ENCODE measurements at regions not wholly inside any gene's neighbourhood (a gene's known extent, or its start where the extent isn't known, plus 50 kb on each side); places are given as distances from the start of the nearest gene placed in this dataset.

DNA sequence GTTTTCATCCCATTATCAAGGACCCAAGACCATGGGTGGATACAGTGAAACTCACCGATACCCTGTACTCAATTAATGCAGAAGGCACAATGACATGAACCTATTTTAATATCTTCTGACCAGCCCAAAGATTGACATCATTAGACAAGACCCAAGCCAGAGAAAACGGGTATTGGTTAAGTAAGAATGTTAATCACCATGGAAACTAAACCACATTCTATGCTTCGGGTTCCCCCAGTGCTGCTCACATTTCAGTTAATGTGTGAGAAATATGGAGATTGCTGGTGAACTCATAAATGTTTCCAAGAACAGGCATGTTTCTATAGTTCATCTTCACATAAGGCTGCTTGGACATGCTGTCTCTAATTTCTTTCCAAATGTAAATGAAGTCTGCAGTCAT is 77.0 kb downstream of the IRX2 start:
- FAIRE-seq, result no peak
- no peak for TF ChIP-seq POLR2A (IDR thresholded peaks at IDR 0.05; ENCODE audit: low read depth, low read length)
- no peak for DNase-seq (ENCODE audit: insufficient read length, low spot score)

DNA sequence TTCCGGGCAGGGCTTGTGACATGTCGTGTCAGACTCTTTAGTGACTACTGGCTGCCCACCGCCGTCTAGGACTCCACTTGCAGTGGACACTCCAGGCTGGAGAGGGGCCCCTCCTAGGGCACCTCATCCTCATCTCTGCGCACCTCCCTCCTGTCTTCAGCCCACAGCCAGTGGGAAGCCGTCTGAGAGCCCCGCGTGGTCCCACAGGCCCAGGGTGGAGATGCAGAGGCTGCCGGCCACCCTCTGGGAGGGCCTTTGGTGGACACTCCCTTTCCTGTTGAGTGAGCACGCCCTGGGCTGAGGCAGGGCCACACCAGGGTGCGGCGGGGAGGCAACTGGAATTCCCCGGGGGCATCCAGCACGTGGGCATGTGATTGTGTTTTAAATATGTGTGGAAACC is 80.5 kb downstream of the IRX2 start:
- DNase-seq (ENCODE audit: insufficient read length, low spot score), result no peak
- TF ChIP-seq POLR2A (IDR thresholded peaks at IDR 0.05; ENCODE audit: low read depth, low read length), result no peak
- no peak for FAIRE-seq

DNA sequence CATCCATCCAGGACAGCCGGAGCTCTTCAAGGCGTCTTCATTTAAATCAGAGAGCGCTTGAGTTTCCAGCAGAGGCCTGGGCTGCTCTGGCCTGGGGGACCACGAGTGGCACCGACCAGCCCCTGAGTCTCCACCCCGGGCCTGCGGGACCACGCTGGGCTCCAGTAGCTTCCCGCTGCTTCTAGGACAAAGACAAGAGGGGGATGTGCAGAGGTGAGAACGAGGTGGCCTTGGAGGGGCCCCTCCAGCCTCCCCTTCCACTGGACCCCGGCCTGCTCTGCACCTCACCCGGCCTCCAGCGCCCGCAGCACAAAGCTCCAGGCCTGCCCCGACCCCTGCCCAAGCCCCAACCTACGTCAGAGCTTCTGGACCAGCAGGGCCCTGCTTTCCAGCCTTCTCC is 81.6 kb downstream of the IRX2 start:
- FAIRE-seq (no peak), DNase-seq (ENCODE audit: insufficient read length, low spot score) (no peak)
- TF ChIP-seq POLR2A (IDR thresholded peaks at IDR 0.05; ENCODE audit: low read depth, low read length), result no peak

DNA sequence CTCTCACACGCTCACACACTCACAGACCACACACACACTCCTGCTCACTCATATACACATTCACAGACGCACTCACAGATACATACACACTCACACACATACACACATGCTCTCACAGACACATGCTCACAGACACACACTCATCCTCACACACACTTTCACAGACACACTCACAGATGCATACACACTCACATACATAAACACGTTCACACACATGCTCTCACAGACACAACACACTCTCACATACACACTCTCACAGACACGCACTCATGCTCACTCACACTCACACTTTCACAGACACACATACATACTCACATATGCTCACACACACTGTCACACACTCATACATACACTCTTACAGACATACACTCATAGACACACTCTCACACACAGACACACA is 82.2 kb downstream of the IRX2 start:
- no peak for FAIRE-seq
- DNase-seq (ENCODE audit: insufficient read length, low spot score), result no peak
- TF ChIP-seq POLR2A (IDR thresholded peaks at IDR 0.05; ENCODE audit: low read depth, low read length), result no peak

DNA sequence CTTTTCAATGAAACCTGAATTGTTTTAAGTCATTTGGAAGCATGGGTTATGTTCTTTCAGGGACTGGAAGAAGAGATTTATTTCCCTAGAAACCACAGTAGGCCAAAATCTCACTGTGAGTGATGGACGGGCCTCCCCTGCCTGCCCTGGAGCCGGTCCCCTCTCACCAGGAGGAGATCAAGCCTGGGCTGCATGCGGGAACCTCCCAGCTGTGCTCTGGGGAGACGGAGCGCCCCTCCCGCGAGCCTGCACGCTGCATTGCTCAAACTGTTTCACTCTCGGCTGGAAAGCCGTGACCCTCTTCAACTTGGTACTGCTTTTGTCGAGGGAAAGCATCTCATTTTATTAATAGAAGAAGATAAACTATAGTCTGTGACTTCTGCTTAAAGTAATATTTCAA is 85.4 kb downstream of the IRX2 start:
- TF ChIP-seq POLR2A (IDR thresholded peaks at IDR 0.05; ENCODE audit: low read depth, low read length), result no peak
- DNase-seq (ENCODE audit: insufficient read length, low spot score) (no peak), FAIRE-seq (no peak)

DNA sequence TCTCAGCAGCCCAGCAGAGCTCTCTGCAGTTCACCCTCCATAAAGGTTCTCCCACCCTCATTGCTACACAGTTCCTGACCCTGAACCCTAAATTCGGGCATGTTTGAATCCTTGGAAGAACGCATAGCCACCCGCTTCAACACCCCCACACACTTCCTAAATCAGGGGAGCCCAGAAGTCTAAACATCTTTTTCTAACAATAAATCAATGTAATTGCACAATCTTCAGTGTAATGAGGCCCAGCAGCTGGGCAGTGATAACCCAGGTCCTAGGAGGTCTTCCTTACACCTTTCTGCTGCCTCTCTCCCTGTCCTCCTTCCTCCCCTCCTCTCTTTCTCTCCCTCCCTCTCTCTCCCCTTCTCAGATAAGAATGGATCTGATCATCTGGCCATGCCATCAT is 88.0 kb downstream of the IRX2 start:
- no peak for FAIRE-seq
- DNase-seq (ENCODE audit: insufficient read length, low spot score), result no peak
- TF ChIP-seq POLR2A (IDR thresholded peaks at IDR 0.05; ENCODE audit: low read depth, low read length), result no peak

DNA sequence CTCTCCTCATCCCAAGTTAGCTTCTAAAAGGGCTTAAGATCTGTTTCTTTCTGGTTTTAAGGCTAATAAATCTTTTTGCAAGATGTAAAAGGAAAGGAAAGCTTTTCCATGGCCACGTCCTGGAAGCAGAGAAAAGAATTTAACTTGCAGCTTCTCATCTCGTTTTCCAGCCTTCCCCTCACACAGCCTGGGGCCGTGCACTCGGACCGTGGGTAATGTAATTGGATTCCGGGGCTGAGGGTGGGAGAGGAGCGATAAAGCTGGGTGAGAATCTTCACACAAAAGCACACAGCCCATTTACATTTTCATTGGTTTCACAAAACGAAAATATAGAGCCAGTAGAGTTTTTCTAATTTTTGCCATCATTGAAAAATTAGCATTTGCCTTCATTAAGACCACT is 91.2 kb downstream of the IRX2 start:
- no peak for TF ChIP-seq POLR2A (IDR thresholded peaks at IDR 0.05; ENCODE audit: low read depth, low read length)
- FAIRE-seq, result no peak

DNA sequence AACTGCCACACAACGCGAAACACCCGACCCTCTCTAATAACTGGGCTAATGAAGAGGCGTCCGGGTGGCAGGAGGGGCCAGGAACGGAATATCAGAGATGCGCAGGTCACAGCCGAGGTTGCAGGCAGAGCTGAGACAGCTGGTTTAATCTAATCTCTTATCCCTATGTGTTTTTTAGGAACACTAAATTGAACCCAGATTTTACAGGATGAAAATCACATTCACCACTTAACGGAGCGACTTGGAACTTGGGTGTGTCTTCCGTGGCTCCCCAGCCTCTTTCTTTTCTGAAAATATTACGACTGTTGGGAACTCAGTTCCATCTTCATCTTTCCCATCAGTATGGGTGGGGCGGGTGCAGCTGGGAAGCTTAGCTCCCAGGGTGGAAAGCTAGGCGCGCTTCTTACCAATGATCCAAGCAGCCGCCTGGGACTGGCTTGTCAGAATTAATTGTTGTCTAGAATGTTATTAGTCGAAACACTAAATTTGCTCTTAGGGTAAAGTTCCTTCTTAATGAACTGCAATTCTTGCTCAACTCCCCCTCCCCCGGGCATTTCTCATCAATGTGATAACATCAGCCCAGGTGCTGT is 92.5 kb downstream of the IRX2 start:
- no peak for TF ChIP-seq POLR2A (IDR thresholded peaks at IDR 0.05; ENCODE audit: low read depth, low read length)
- DNase-seq (ENCODE audit: insufficient read length, low spot score), result no peak
- no peak for FAIRE-seq

More for the DNA sequence above, 91.2 kb downstream of the IRX2 start:
- DNase-seq (ENCODE audit: insufficient read length, low spot score), result no peak

DNA sequence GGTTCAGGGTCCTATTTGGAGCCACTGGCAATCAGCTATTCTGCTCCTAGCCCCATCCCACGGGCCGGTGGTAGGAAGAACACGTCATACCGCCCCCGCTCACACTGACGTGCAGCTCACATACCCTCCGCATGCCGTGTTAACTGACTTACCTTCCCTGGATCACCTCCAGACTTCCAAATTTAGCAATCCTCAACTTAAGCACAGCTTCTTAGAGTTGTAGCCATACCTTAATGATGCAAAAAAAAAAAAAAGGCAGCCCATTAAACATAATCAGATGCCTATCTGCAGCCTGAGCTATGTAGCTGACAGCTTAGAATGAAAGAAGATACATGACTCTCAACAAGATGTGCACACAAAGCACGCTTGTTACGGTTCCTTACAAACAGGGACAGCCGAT is 93.0 kb downstream of the IRX2 start:
- FAIRE-seq (no peak), DNase-seq (ENCODE audit: insufficient read length, low spot score) (no peak)

DNA sequence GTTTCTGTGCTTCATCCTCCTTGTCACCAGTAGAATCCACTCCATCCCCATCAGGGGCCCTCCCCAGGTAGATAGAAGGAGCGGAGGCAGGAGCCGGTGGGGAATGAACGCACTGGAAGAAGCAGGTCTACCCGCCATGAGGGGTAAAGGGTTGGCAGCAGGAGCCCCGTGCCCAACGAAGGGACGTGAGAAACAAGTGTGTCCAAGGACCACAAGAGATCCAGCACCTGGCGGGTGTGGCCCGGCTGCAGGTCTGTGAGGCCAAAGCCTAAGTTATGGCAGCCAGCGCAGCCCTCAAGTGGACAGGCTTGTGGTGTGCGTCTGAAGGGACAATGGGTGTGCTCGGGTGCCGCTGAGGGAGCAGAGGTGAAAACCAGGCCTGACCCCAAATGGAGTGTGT is 94.3 kb downstream of the IRX2 start:
- no peak for TF ChIP-seq POLR2A (IDR thresholded peaks at IDR 0.05; ENCODE audit: low read depth, low read length)
- FAIRE-seq, result no peak

More for the DNA sequence above, 93.0 kb downstream of the IRX2 start:
- no peak for TF ChIP-seq POLR2A (IDR thresholded peaks at IDR 0.05; ENCODE audit: low read depth, low read length)

DNA sequence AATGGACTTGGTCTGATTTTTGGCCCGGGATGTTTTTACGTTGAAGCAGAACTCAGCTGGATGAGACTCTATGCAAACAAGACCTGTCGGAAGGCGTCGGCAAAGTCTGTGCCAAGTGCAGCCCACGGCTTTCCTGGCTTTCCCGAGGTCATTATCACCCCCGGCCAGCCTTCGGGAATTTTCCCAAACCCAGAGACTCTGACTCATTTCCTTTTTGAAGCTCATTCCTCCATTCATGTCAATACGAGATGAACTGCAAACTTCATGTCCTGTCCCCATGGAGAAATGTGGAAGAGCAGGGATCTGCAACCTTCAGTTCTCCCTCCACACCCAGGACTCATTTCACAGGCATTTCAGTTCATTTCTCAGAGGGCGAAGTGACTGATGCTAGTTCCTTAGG is 95.3 kb downstream of the IRX2 start:
- FAIRE-seq (no peak), DNase-seq (ENCODE audit: insufficient read length, low spot score) (no peak)
- no peak for TF ChIP-seq POLR2A (IDR thresholded peaks at IDR 0.05; ENCODE audit: low read depth, low read length)

More for the DNA sequence above, 94.3 kb downstream of the IRX2 start:
- no peak for DNase-seq (ENCODE audit: insufficient read length, low spot score)

DNA sequence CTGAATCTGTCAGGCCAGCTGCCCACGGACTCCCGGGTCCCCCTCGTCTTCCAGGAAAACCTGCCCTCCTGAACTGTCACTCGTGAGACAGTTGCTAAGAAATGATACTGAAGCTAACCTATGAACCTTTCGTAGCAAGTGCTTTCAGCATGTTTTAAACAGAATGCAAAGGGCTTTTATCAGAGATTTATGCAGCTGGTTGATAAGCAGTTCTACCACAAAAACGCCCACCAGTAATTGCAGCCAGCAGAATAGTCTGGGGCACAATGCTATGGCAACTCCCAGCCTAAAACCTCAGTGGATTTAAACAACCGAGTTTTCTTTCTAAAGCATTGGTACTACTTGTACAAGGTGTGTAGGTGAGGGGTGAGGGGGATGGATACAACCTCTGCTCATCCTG is 97.5 kb downstream of the IRX2 start:
- FAIRE-seq (no peak), DNase-seq (ENCODE audit: insufficient read length, low spot score) (no peak)
- no peak for TF ChIP-seq POLR2A (IDR thresholded peaks at IDR 0.05; ENCODE audit: low read depth, low read length)

DNA sequence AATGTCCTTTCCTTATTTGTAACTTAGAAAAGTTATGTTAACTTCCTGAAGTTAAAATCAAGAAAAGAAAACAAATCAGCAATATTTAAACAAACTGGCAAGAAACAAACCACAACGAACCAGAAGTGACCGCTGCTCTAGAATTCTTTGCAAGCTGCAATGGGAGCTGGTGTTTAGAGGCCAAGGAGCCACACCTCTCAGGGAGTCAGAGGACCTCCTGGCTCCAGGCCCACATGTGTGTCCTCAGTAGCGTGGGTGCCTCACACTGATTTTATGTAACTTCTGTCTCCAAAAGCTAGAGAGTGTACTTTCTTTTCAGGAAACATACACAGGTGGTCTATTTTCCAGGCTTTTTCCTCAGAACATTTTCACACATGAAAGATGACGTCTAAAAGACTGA is 100.4 kb downstream of the IRX2 start:
- FAIRE-seq (no peak), DNase-seq (ENCODE audit: insufficient read length, low spot score) (no peak)
- TF ChIP-seq POLR2A (IDR thresholded peaks at IDR 0.05; ENCODE audit: low read depth, low read length), result no peak

DNA sequence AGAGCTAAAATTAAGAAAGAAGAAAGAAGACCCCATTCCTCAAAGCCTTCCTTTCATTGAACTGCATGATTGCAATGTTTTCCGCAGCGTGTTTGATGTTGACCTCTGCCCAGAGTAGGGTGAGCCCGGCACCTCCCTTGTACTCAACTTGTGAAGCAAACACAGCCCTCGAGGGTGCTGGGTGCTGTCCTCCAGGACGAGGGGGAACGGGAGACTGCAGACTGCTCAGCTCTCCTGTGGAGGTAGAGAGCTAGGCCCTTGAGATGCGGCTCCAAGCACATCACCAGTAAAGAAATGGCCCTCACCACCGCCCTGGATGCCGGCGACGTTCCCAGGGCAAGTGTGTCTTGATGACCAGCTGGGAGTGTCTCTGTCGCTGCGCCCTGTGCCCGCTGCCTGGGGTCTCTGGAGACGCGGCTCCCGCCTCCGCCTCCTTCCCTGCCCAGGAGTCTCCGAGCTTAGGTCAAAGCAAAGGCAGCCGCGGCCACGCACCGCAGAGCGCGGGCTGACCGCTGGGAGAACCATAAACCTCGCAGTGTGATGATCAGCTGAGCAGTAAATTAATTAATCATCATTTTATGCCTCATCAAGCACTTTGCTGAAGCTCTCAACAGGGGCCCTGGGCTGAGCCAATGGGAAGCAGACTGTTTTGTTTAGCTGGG is 108.7 kb downstream of the IRX2 start:
- FAIRE-seq (no peak), DNase-seq (ENCODE audit: insufficient read length, low spot score) (no peak)
- no peak for TF ChIP-seq POLR2A (IDR thresholded peaks at IDR 0.05; ENCODE audit: low read depth, low read length)

DNA sequence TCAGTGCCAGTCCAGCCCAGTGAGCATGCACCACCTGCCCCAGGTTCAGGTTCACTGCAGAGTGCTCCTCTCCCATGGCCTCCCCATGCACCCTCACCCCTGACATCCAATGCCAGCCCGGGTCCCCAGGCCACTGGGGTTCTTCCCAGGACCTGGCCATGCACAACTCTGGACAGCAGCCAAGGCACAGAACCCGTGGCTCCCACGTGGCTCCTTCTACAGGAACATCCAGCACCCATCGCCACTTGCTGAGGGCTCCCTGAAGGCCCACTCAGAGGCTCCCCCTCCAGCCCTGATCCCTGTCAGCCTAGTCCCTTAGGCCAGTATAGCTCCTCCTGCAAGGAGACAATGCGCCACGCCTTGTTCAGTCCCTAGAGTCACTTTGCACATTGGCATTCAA is 110.8 kb downstream of the IRX2 start:
- no peak for TF ChIP-seq POLR2A (IDR thresholded peaks at IDR 0.05; ENCODE audit: low read depth, low read length)
- no peak for FAIRE-seq
- no peak for DNase-seq (ENCODE audit: insufficient read length, low spot score)
